ENCODE measurements at regions not wholly inside any gene's neighbourhood (a gene's known extent, or its start where the extent isn't known, plus 50 kb on each side); places are given as distances from the start of the nearest gene placed in this dataset.

- Histone ChIP-seq H3K9ac (ENCODE audit: low read length) (no peak overlapping the region), H3K9me3 (ENCODE audit: control extremely low read depth in 1 of 3, control insufficient read depth in 2 of 3, insufficient read depth in 1 of 3, low read length in 2 of 3) (no peaks in the 10 kb centered on the region), H2AFZ (ENCODE audit: insufficient read depth, low read depth, low read length, poor library complexity, severe bottlenecking) (no peak overlapping the region), H4K20me1 (ENCODE audit: control insufficient read depth, insufficient read depth, low read length, poor library complexity, severe bottlenecking) (no peaks in the 10 kb centered on the region), H3K27me3 (replicated peaks in 1 of 4; ENCODE audit: control extremely low read depth in 1 of 4, control insufficient read depth in 3 of 4, insufficient read depth in 4 of 4, low read length in 3 of 4) (no peaks in the 10 kb centered on the region), H3K4me3 (ENCODE audit: control extremely low read depth in 1 of 5, extremely low read depth in 1 of 5, insufficient read depth in 1 of 5, low read depth in 2 of 5, low read length in 4 of 5) (no peak overlapping the region), H3K36me3 (replicated peaks in 1 of 2; ENCODE audit: control extremely low read depth in 1 of 2, control insufficient read depth in 1 of 2, extremely low read depth in 1 of 2, insufficient read depth in 2 of 2, low read length in 1 of 2) (no peaks in the 10 kb centered on the region), H3K4me1 (ENCODE audit: control insufficient read depth in 2 of 2, insufficient read depth in 2 of 2, low read length in 2 of 2) (no peaks in the 10 kb centered on the region), H3K79me2 (ENCODE audit: control insufficient read depth, insufficient read depth, low read length) (no peaks in the 10 kb centered on the region), H3K4me2 (replicated peaks; ENCODE audit: low read depth, low read length, poor library complexity, severe bottlenecking) (no peak overlapping the region), H3K27ac (ENCODE audit: low read length in 2 of 2) (no peak overlapping the region)
- ChIA-PET POLR2A (no interaction called here), CTCF (no interaction called here)
- intact Hi-C loops (cut with micrococcal nuclease) = no loop called here
- Mint-ChIP-seq H3K4me3 (no peak overlapping the region), H3K9me3 (ENCODE audit: insufficient read depth) (no peaks in the 10 kb centered on the region), H3K4me1 (no peaks in the 10 kb centered on the region), H3K27me3 (no peaks in the 10 kb centered on the region), H3K27ac (no peak overlapping the region)
- no peak for TF ChIP-seq CTCF (IDR thresholded peaks at IDR 0.05)
- no peak for TF ChIP-seq EZH2 (IDR thresholded peaks at IDR 0.05; ENCODE audit: borderline replicate concordance, insufficient read depth, low read depth, low read length, poor library complexity, severe bottlenecking)
- DNase-seq (no peak), ATAC-seq (ENCODE audit: low read depth) (no peak)
- 64% methylated on average over 2 of the region's 2 CpGs for WGBS (ENCODE audit: insufficient coverage)
Observed at GRCh38 chr12:19633194-19633593, 193.9 kb downstream of the AEBP2 start.

- H3K36me3 ChIP-seq (replicated peaks in 1 of 2; ENCODE audit: control extremely low read depth in 1 of 2, control insufficient read depth in 1 of 2, extremely low read depth in 1 of 2, insufficient read depth in 2 of 2, low read length in 1 of 2) = no peaks in the 10 kb centered on the region
- intact Hi-C loops (cut with micrococcal nuclease) = no loop called here
- no peaks in the 10 kb centered on the region for H3K27me3 Mint-ChIP-seq
- TF ChIP-seq EZH2 (IDR thresholded peaks at IDR 0.05; ENCODE audit: borderline replicate concordance, insufficient read depth, low read depth, low read length, poor library complexity, severe bottlenecking) = no peak
- no peak for TF ChIP-seq CTCF (IDR thresholded peaks at IDR 0.05)
- no peak overlapping the region for H3K4me3 Mint-ChIP-seq
- no peaks in the 10 kb centered on the region for H3K27me3 ChIP-seq (replicated peaks in 1 of 4; ENCODE audit: control extremely low read depth in 1 of 4, control insufficient read depth in 3 of 4, insufficient read depth in 4 of 4, low read length in 3 of 4)
- ChIA-PET POLR2A (no interaction called here), CTCF (no interaction called here)
- H3K9ac ChIP-seq (ENCODE audit: low read length) = no peak overlapping the region
- H3K4me3 ChIP-seq (ENCODE audit: control extremely low read depth in 1 of 5, extremely low read depth in 1 of 5, insufficient read depth in 1 of 5, low read depth in 2 of 5, low read length in 4 of 5) = no peak overlapping the region
- no peak for ATAC-seq (ENCODE audit: low read depth)
- no CpG with 5 or more reads among the region's 2 CpGs for WGBS (ENCODE audit: insufficient coverage)
- H3K4me1 ChIP-seq (ENCODE audit: control insufficient read depth in 2 of 2, insufficient read depth in 2 of 2, low read length in 2 of 2) = no peaks in the 10 kb centered on the region
- H3K79me2 ChIP-seq (ENCODE audit: control insufficient read depth, insufficient read depth, low read length) = no peaks in the 10 kb centered on the region
- H3K9me3 ChIP-seq (ENCODE audit: control extremely low read depth in 1 of 3, control insufficient read depth in 2 of 3, insufficient read depth in 1 of 3, low read length in 2 of 3) = no peaks in the 10 kb centered on the region
- no peak overlapping the region for H3K4me2 ChIP-seq (replicated peaks; ENCODE audit: low read depth, low read length, poor library complexity, severe bottlenecking)
- no peaks in the 10 kb centered on the region for H3K4me1 Mint-ChIP-seq
- H3K9me3 Mint-ChIP-seq (ENCODE audit: insufficient read depth) = no peaks in the 10 kb centered on the region
- no peak for DNase-seq
- no peak overlapping the region for H3K27ac Mint-ChIP-seq
- no peaks in the 10 kb centered on the region for H4K20me1 ChIP-seq (ENCODE audit: control insufficient read depth, insufficient read depth, low read length, poor library complexity, severe bottlenecking)
- H3K27ac ChIP-seq (ENCODE audit: low read length in 2 of 2) = no peak overlapping the region
- H2AFZ ChIP-seq (ENCODE audit: insufficient read depth, low read depth, low read length, poor library complexity, severe bottlenecking) = no peak overlapping the region
Observed at GRCh38 chr12:19633641-19634040, 194.3 kb downstream of the AEBP2 start.

All from B cell (primary cell).